ENCODE measurements at regions not wholly inside any gene's neighbourhood (a gene's known extent, or its start where the extent isn't known, plus 50 kb on each side); places are given as distances from the start of the nearest gene placed in this dataset.

GRCh38 chr6:160891690-160892089 is 99.9 kb upstream of the MAP3K4 start:
- TF ChIP-seq TEAD4 (IDR thresholded peaks at IDR 0.05; ENCODE audit: low read depth, low read length) (no peak), CTCF (IDR thresholded peaks at IDR 0.05; ENCODE audit: control extremely low read depth in 1 of 3, insufficient read depth in 1 of 3, low read depth in 1 of 3, low read length in 3 of 3) (no peak), EZH2 (IDR thresholded peaks at IDR 0.05; ENCODE audit: low read depth, low read length, severe bottlenecking) (no peak), CEBPB (IDR thresholded peaks at IDR 0.05; ENCODE audit: low read depth, low read length) (no peak), HDAC2 (IDR thresholded peaks at IDR 0.05; ENCODE audit: borderline replicate concordance in 1 of 2, low read depth in 2 of 2, low read length in 2 of 2) (no peak), TAF1 (IDR thresholded peaks at IDR 0.05; ENCODE audit: low read depth, low read length) (no peak), MAX (IDR thresholded peaks at IDR 0.05) (no peak), YY1 (IDR thresholded peaks at IDR 0.05; ENCODE audit: low read depth, low read length) (no peak), JUND (IDR thresholded peaks at IDR 0.05; ENCODE audit: low read length) (no peak), SIX5 (IDR thresholded peaks at IDR 0.05; ENCODE audit: low read depth, low read length) (no peak), POLR2A (IDR thresholded peaks at IDR 0.05; ENCODE audit: control extremely low read depth in 1 of 2, low read depth in 2 of 2, low read length in 2 of 2) (no peak), CHD1 (IDR thresholded peaks at IDR 0.05; ENCODE audit: low read depth, low read length) (no peak), MAFK (IDR thresholded peaks at IDR 0.05; ENCODE audit: low read depth, low read length) (no peak)
